ENCODE measurements at regions not wholly inside any gene's neighbourhood (a gene's known extent, or its start where the extent isn't known, plus 50 kb on each side); places are given as distances from the start of the nearest gene placed in this dataset.

- DNase-seq (no peak), ATAC-seq (ENCODE audit: low read depth) (no peak)
- Mint-ChIP-seq H3K27me3 (no peaks in the 10 kb centered on the region), H3K36me3 (no peaks in the 10 kb centered on the region), H3K27ac (no peak overlapping the region), H3K4me3 (no peak overlapping the region), H3K4me1 (no peaks in the 10 kb centered on the region), H3K9me3 (peaks cover 6% of the 10 kb centered on the region)
- POLR2A ChIA-PET, result no interaction called here
Measured at GRCh38 chr5:121138952-121139351, 674.9 kb downstream of the PRR16 start.

- no peak overlapping the region for H3K27ac Mint-ChIP-seq
- no peak overlapping the region for H3K4me3 Mint-ChIP-seq
- no peaks in the 10 kb centered on the region for H3K27me3 Mint-ChIP-seq
- DNase-seq, result no peak
- H3K4me1 Mint-ChIP-seq, result no peaks in the 10 kb centered on the region
- ATAC-seq (ENCODE audit: low read depth), result no peak
- H3K36me3 Mint-ChIP-seq, result no peaks in the 10 kb centered on the region
- POLR2A ChIA-PET, result no interaction called here
- H3K9me3 Mint-ChIP-seq, result peaks cover 6% of the 10 kb centered on the region
Measured at GRCh38 chr5:121144764-121145163, 680.7 kb downstream of the PRR16 start.

GRCh38 chr5:121151534-121151933 is 687.4 kb downstream of the PRR16 start:
- Mint-ChIP-seq H3K4me3 (no peak overlapping the region), H3K36me3 (no peaks in the 10 kb centered on the region), H3K9me3 (no peaks in the 10 kb centered on the region), H3K27ac (no peak overlapping the region), H3K4me1 (no peaks in the 10 kb centered on the region), H3K27me3 (no peaks in the 10 kb centered on the region)
- no peak for ATAC-seq (ENCODE audit: low read depth)
- POLR2A ChIA-PET, result no interaction called here
- DNase-seq, result no peak

GRCh38 chr5:121152411-121152810 is 688.3 kb downstream of the PRR16 start:
- POLR2A ChIA-PET, result no interaction called here
- Mint-ChIP-seq H3K4me3 (no peak overlapping the region), H3K36me3 (no peaks in the 10 kb centered on the region), H3K27me3 (no peaks in the 10 kb centered on the region), H3K9me3 (no peaks in the 10 kb centered on the region), H3K27ac (no peak overlapping the region), H3K4me1 (no peaks in the 10 kb centered on the region)
- ATAC-seq (ENCODE audit: low read depth) (no peak), DNase-seq (no peak)

GRCh38 chr5:121156565-121156964 is 692.5 kb downstream of the PRR16 start:
- ATAC-seq (ENCODE audit: low read depth) (no peak), DNase-seq (no peak)
- Mint-ChIP-seq H3K4me1 (no peaks in the 10 kb centered on the region), H3K36me3 (no peaks in the 10 kb centered on the region), H3K9me3 (no peaks in the 10 kb centered on the region), H3K4me3 (no peak overlapping the region), H3K27me3 (no peaks in the 10 kb centered on the region), H3K27ac (no peak overlapping the region)
- POLR2A ChIA-PET, result no interaction called here

GRCh38 chr5:121158451-121158850 is 693.2 kb upstream of the FTMT start:
- Mint-ChIP-seq H3K36me3 (no peaks in the 10 kb centered on the region), H3K27me3 (no peaks in the 10 kb centered on the region), H3K9me3 (no peaks in the 10 kb centered on the region), H3K4me1 (no peaks in the 10 kb centered on the region), H3K27ac (no peak overlapping the region), H3K4me3 (no peak overlapping the region)
- ATAC-seq (ENCODE audit: low read depth), result no peak
- POLR2A ChIA-PET, result no interaction called here
- no peak for DNase-seq

GRCh38 chr5:121160591-121160990 is 691.1 kb upstream of the FTMT start:
- DNase-seq (no peak), ATAC-seq (ENCODE audit: low read depth) (no peak)
- Mint-ChIP-seq H3K36me3 (no peaks in the 10 kb centered on the region), H3K27me3 (no peaks in the 10 kb centered on the region), H3K4me3 (no peak overlapping the region), H3K27ac (no peak overlapping the region), H3K4me1 (no peaks in the 10 kb centered on the region), H3K9me3 (no peaks in the 10 kb centered on the region)
- POLR2A ChIA-PET, result no interaction called here

- DNase-seq (no peak), ATAC-seq (ENCODE audit: low read depth) (no peak)
- Mint-ChIP-seq H3K27ac (no peak overlapping the region), H3K4me1 (no peaks in the 10 kb centered on the region), H3K9me3 (peaks cover 2% of the 10 kb centered on the region), H3K4me3 (no peak overlapping the region), H3K36me3 (no peaks in the 10 kb centered on the region), H3K27me3 (no peaks in the 10 kb centered on the region)
- POLR2A ChIA-PET, result no interaction called here
Measured at GRCh38 chr5:121164632-121165031, 687.0 kb upstream of the FTMT start.

GRCh38 chr5:121171361-121171760 is 680.3 kb upstream of the FTMT start:
- ATAC-seq (ENCODE audit: low read depth) (no peak), DNase-seq (no peak)
- Mint-ChIP-seq H3K27ac (no peak overlapping the region), H3K27me3 (no peaks in the 10 kb centered on the region), H3K9me3 (peaks cover 1% of the 10 kb centered on the region), H3K4me3 (no peak overlapping the region), H3K36me3 (no peaks in the 10 kb centered on the region), H3K4me1 (no peaks in the 10 kb centered on the region)
- POLR2A ChIA-PET, result no interaction called here

GRCh38 chr5:121171834-121172233 is 679.8 kb upstream of the FTMT start:
- Mint-ChIP-seq H3K4me3 (no peak overlapping the region), H3K27me3 (no peaks in the 10 kb centered on the region), H3K4me1 (no peaks in the 10 kb centered on the region), H3K27ac (no peak overlapping the region), H3K9me3 (peaks cover 3% of the 10 kb centered on the region), H3K36me3 (no peaks in the 10 kb centered on the region)
- POLR2A ChIA-PET, result no interaction called here
- no peak for DNase-seq
- no peak for ATAC-seq (ENCODE audit: low read depth)

- POLR2A ChIA-PET, result no interaction called here
- no peak for ATAC-seq (ENCODE audit: low read depth)
Measured at GRCh38 chr5:121174351-121174750, 677.3 kb upstream of the FTMT start.

GRCh38 chr5:121175986-121176385 is 675.7 kb upstream of the FTMT start:
- Mint-ChIP-seq H3K27me3 (no peaks in the 10 kb centered on the region), H3K27ac (no peak overlapping the region), H3K4me1 (no peaks in the 10 kb centered on the region), H3K36me3 (no peaks in the 10 kb centered on the region), H3K4me3 (no peak overlapping the region), H3K9me3 (peaks cover 2% of the 10 kb centered on the region)
- POLR2A ChIA-PET, result no interaction called here
- DNase-seq (no peak), ATAC-seq (ENCODE audit: low read depth) (no peak)

More at GRCh38 chr5:121174351-121174750, 677.3 kb upstream of the FTMT start:
- Mint-ChIP-seq H3K27me3 (no peaks in the 10 kb centered on the region), H3K27ac (no peak overlapping the region), H3K9me3 (peaks cover 3% of the 10 kb centered on the region), H3K36me3 (no peaks in the 10 kb centered on the region), H3K4me3 (no peak overlapping the region), H3K4me1 (no peaks in the 10 kb centered on the region)
- DNase-seq, result no peak

- H3K27me3 Mint-ChIP-seq, result no peaks in the 10 kb centered on the region
- H3K9me3 Mint-ChIP-seq, result peaks cover 2% of the 10 kb centered on the region
- no peaks in the 10 kb centered on the region for H3K36me3 Mint-ChIP-seq
- H3K27ac Mint-ChIP-seq, result no peak overlapping the region
- POLR2A ChIA-PET, result no interaction called here
- no peak for DNase-seq
- H3K4me1 Mint-ChIP-seq, result no peaks in the 10 kb centered on the region
- no peak for ATAC-seq (ENCODE audit: low read depth)
- H3K4me3 Mint-ChIP-seq, result no peak overlapping the region
Measured at GRCh38 chr5:121182788-121183490, 668.7 kb upstream of the FTMT start.

GRCh38 chr5:121188849-121189248 is 662.8 kb upstream of the FTMT start:
- no peaks in the 10 kb centered on the region for H3K27me3 Mint-ChIP-seq
- H3K4me1 Mint-ChIP-seq, result no peaks in the 10 kb centered on the region
- peaks cover 4% of the 10 kb centered on the region for H3K9me3 Mint-ChIP-seq

More at GRCh38 chr5:121188849-121189248, 662.8 kb upstream of the FTMT start:
- DNase-seq (no peak), ATAC-seq (ENCODE audit: low read depth) (no peak)
- H3K36me3 Mint-ChIP-seq, result no peaks in the 10 kb centered on the region
- H3K4me3 Mint-ChIP-seq, result no peak overlapping the region
- no peak overlapping the region for H3K27ac Mint-ChIP-seq
- POLR2A ChIA-PET, result no interaction called here
